Breast epithelium (tissue), 3 donors: ENCODE measurements at regions not wholly inside any gene's neighbourhood (a gene's known extent, or its start where the extent isn't known, plus 50 kb on each side); places are given as distances from the start of the nearest gene placed in this dataset.

Source experiments
- POLR2A ChIP-seq: fragments of 450-650 bp; IDR thresholded peaks from one replicate; pipeline ENCODE4 v1.6.1; 2016; ENCODE audit warnings: antibody characterized with exemption, mild to moderate bottlenecking, moderate library complexity
- POLR2AphosphoS5 ChIP-seq, 3 donors: sonication (generic); formaldehyde crosslinking; IDR thresholded peaks; one replicate each; pipeline ENCODE4 v1.6.1; 2017; ENCODE audit warnings: antibody characterized with exemption in 3 of 3
- TF ChIP-seq, protein P1 (sequence below), 3 donors: fragments of 450-650 bp; IDR thresholded peaks; one replicate each; pipeline ENCODE4 v1.5.1; 2016 to 2017; ENCODE audit warnings: antibody characterized with exemption in 3 of 3, mild to moderate bottlenecking in 3 of 3, moderate library complexity in 3 of 3

DNA sequence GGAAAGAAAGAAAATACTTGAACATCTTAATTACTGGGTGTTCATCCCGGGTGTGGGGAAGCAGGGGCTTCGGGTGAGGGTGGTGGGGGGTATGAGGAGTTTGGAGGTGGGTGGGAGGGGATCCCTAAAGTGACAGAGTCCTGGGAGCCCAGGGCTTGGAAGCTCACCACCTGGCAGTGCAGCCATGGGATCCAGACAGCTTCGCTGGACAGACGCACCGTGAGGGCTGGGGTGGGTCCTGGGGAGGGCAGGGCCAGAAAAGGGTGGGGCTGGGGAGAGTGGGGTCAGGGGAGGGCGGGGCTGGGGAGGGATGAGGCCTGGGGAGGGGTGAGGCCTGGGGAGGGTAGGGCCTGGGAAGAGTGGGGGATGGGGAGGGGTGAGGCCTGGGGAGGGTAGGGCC, 127.5 kb upstream of the LPCAT1 start:
- TF ChIP-seq, protein P1, sequence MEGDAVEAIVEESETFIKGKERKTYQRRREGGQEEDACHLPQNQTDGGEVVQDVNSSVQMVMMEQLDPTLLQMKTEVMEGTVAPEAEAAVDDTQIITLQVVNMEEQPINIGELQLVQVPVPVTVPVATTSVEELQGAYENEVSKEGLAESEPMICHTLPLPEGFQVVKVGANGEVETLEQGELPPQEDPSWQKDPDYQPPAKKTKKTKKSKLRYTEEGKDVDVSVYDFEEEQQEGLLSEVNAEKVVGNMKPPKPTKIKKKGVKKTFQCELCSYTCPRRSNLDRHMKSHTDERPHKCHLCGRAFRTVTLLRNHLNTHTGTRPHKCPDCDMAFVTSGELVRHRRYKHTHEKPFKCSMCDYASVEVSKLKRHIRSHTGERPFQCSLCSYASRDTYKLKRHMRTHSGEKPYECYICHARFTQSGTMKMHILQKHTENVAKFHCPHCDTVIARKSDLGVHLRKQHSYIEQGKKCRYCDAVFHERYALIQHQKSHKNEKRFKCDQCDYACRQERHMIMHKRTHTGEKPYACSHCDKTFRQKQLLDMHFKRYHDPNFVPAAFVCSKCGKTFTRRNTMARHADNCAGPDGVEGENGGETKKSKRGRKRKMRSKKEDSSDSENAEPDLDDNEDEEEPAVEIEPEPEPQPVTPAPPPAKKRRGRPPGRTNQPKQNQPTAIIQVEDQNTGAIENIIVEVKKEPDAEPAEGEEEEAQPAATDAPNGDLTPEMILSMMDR (IDR thresholded peaks at IDR 0.05) = no peak
- no peak for TF ChIP-seq POLR2A
- TF ChIP-seq POLR2AphosphoS5 (IDR thresholded peaks at IDR 0.05) = no peak
